ENCODE measurements at regions not wholly inside any gene's neighbourhood (a gene's known extent, or its start where the extent isn't known, plus 50 kb on each side); places are given as distances from the start of the nearest gene placed in this dataset.
"Not testable (repeated sequence)": the region's sequence is repeated elsewhere in the genome, so short reads cannot be mapped to it uniquely, and the experiment has no call there.

GRCh38 chr1:145537003-145537402 lies 70.8 kb upstream of the GPR89A start:
- TF ChIP-seq, protein P1, sequence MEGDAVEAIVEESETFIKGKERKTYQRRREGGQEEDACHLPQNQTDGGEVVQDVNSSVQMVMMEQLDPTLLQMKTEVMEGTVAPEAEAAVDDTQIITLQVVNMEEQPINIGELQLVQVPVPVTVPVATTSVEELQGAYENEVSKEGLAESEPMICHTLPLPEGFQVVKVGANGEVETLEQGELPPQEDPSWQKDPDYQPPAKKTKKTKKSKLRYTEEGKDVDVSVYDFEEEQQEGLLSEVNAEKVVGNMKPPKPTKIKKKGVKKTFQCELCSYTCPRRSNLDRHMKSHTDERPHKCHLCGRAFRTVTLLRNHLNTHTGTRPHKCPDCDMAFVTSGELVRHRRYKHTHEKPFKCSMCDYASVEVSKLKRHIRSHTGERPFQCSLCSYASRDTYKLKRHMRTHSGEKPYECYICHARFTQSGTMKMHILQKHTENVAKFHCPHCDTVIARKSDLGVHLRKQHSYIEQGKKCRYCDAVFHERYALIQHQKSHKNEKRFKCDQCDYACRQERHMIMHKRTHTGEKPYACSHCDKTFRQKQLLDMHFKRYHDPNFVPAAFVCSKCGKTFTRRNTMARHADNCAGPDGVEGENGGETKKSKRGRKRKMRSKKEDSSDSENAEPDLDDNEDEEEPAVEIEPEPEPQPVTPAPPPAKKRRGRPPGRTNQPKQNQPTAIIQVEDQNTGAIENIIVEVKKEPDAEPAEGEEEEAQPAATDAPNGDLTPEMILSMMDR (IDR thresholded peaks at IDR 0.05; ENCODE audit: low read depth, low read length, poor library complexity, severe bottlenecking), result not testable (repeated sequence)
- TF ChIP-seq EZH2phosphoT487 (IDR thresholded peaks at IDR 0.05; ENCODE audit: borderline replicate concordance, low read length), result not testable (repeated sequence)
